Cardiac muscle cell (in vitro differentiated cells and primary cell): ENCODE measurements at regions not wholly inside any gene's neighbourhood (a gene's known extent, or its start where the extent isn't known, plus 50 kb on each side); places are given as distances from the start of the nearest gene placed in this dataset.
"Not testable (repeated sequence)": the region's sequence is repeated elsewhere in the genome, so short reads cannot be mapped to it uniquely, and the experiment has no call there.

ENCODE experiments used
- DNase-seq, 2 donors: peaks; one replicate each; pipeline versions ENCODE4 v3.0.0 to v3.0.0-alpha.2; 2010 to 2017; ENCODE audit warnings: low read depth in 1 of 2, low spot score in 1 of 2
- H3K27ac ChIP-seq: fragments of 200-600 bp; sonication (generic); 2 replicates; pipeline ENCODE4 v1.5.1; 2016
- H3K27me3 ChIP-seq: fragments of 200-600 bp; sonication (generic); 2 replicates; pipeline ENCODE4 v1.6.0; 2016; ENCODE audit warnings: control low read depth
- H3K36me3 ChIP-seq: fragments of 200-600 bp; sonication (generic); 2 replicates; pipeline ENCODE4 v1.5.1; 2016; ENCODE audit warnings: control low read depth
- H3K4me1 ChIP-seq: fragments of 200-600 bp; sonication (generic); 2 replicates; pipeline ENCODE4 v1.8.1; 2017; ENCODE audit warnings: low read depth, mild to moderate bottlenecking, mixed run types
- H3K4me3 ChIP-seq: fragments of 200-600 bp; sonication (generic); 2 replicates; pipeline ENCODE4 v1.5.1; 2016; ENCODE audit warnings: mild to moderate bottlenecking
- H3K9me3 ChIP-seq: fragments of 200-600 bp; sonication (generic); 2 replicates; pipeline ENCODE4 v1.5.1; 2017; ENCODE audit warnings: low read depth, mild to moderate bottlenecking, control low read depth
- CTCF ChIP-seq: IDR thresholded peaks from 2 replicates; pipeline ENCODE4 v1.5.1; 2012; ENCODE audit warnings: low read depth, mild to moderate bottlenecking, low read length

GRCh38 chr12:53871367-53871766 lies 67.3 kb upstream of the HOXC13 start:
- no peaks in the 10 kb centered on the region for H3K4me1 ChIP-seq
- no peak overlapping the region for H3K4me3 ChIP-seq
- H3K9me3 ChIP-seq = no peaks in the 10 kb centered on the region
- peaks cover 38% of the 10 kb centered on the region for H3K27me3 ChIP-seq
- DNase-seq = no peak
- TF ChIP-seq CTCF = no peak
- no peak overlapping the region for H3K27ac ChIP-seq
- H3K36me3 ChIP-seq = no peaks in the 10 kb centered on the region

GRCh38 chr12:53872367-53872766 lies 66.3 kb upstream of the HOXC13 start:
- Histone ChIP-seq H3K9me3 (no peaks in the 10 kb centered on the region), H3K36me3 (no peaks in the 10 kb centered on the region), H3K4me3 (no peak overlapping the region), H3K27ac (no peak overlapping the region), H3K27me3 (peaks cover 41% of the 10 kb centered on the region), H3K4me1 (no peaks in the 10 kb centered on the region)
- no peak for DNase-seq
- TF ChIP-seq CTCF = no peak

- H3K36me3 ChIP-seq, H3K27ac ChIP-seq, H3K9me3 ChIP-seq, H3K4me3 ChIP-seq, DNase-seq, H3K4me1 ChIP-seq: not testable (repeated sequence)
- peaks cover 34% of the 10 kb centered on the region for H3K27me3 ChIP-seq
These were observed 60.7 kb upstream of the HOXC13 start for GRCh38 chr12:53877961-53878360.

DNA sequence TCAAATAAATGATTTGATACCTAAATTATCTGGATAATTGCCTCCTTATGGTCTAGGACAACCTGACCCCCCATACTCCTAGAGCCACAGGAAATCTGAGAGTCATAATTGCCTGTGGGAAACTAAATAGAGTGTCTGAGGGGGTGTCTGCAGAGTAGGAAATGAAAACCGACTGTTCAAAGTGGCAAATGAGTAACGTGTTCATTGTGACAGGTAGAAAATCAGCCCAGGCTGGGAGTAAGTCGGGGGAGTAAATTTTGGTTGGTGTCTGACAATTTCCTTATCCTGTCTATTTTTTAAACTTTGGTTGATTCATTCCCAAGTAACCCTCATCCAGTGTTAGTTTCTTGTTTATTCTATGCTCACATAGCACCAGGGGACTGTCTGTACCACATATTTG lies 51.6 kb upstream of the HOXC13 start:
- TF ChIP-seq CTCF = no peak
- Histone ChIP-seq H3K4me3 (no peak overlapping the region), H3K27me3 (peaks cover 73% of the 10 kb centered on the region), H3K4me1 (no peaks in the 10 kb centered on the region), H3K36me3 (no peaks in the 10 kb centered on the region), H3K9me3 (no peaks in the 10 kb centered on the region), H3K27ac (no peak overlapping the region)
- DNase-seq = no peak

DNA sequence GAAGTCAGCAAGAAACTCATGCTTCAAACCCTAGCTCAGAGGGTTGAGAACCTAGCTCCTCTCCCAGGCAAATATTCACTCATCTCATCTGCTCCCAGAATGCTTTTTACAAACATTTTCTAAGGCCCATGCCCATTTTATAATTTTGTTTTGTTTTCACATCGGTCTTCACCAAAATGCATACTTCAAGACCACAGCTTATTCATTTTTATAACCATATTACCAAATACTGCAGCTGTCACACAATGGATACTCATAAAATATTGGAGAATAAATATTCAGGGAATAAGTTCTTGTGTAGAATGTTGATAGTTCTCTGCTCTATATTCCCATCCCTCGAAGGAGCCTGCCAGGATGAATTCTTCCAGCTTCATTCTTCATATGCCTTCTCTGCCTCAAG lies 50.8 kb upstream of the HOXC13 start:
- Histone ChIP-seq H3K9me3 (no peaks in the 10 kb centered on the region), H3K27me3 (peaks cover 81% of the 10 kb centered on the region), H3K4me1 (no peaks in the 10 kb centered on the region), H3K27ac (no peak overlapping the region), H3K4me3 (no peak overlapping the region), H3K36me3 (no peaks in the 10 kb centered on the region)
- no peak for DNase-seq
- TF ChIP-seq CTCF = no peak
